ENCODE measurements at regions not wholly inside any gene's neighbourhood (a gene's known extent, or its start where the extent isn't known, plus 50 kb on each side); places are given as distances from the start of the nearest gene placed in this dataset.

DNA sequence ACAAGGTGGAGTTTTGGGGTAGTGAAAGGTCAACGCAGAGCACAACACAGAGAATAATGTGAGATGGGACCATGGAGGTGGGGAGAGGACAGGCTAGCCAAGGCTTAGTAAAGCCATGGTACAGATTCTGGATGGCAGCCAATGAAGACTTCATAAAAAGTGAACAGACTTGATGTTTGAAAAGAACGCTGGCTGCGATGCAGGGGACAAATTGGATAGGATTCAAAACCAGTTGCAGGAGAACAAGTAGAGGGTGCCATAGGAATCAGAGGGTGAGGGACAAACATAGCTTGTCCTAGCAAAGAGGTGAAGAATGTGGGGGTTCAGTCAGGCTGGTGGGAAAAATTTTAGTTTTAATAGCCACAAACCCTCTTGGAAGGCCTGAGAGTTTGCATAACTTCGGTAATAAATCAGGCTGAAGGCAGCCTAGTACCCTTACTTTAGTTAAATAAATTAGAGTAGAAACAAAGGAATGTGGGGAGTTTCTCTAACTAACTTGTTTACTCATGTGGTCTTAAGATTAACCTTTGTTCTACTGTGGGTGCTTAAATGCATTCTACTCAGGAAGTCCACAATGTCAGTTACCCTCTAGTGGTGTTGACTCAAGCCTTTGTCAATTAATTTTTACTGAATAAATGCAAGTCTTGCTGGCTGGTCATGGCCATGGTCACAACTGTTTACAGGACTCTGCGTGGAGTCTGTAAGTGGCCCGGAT lies 216.4 kb downstream of the C6orf118 start:
- Histone ChIP-seq H3K9me3 (ENCODE audit: control insufficient read depth, low read length) (peaks cover 5% of the 10 kb centered on the region), H3K36me3 (ENCODE audit: control insufficient read depth in 1 of 2, insufficient read depth in 2 of 2, low read depth in 1 of 2, low read length in 2 of 2) (no peaks in the 10 kb centered on the region), H2BK5ac (ENCODE audit: low read depth, low read length, poor library complexity, severe bottlenecking) (no peak overlapping the region), H3K4me2 (ENCODE audit: low read length, poor library complexity, severe bottlenecking) (no peak overlapping the region), H2BK15ac (ENCODE audit: low read depth, poor library complexity, severe bottlenecking) (no peak overlapping the region), H2BK12ac (ENCODE audit: low read length in 2 of 2) (no peak overlapping the region), H3K27ac (ENCODE audit: low read length, poor library complexity, severe bottlenecking) (no peak overlapping the region), H3K4ac (ENCODE audit: low read depth in 1 of 2, low read length in 2 of 2) (no peak overlapping the region), H3K4me3 (ENCODE audit: insufficient read depth in 1 of 2, low read depth in 1 of 2, low read length in 2 of 2) (no peak overlapping the region), H4K91ac (ENCODE audit: low read length) (no peak overlapping the region), H4K8ac (ENCODE audit: low read length) (no peak overlapping the region), H3K9ac (ENCODE audit: low read length) (no peak overlapping the region), H3K27me3 (ENCODE audit: control insufficient read depth in 1 of 2, insufficient read depth in 1 of 2, low read length in 2 of 2) (no peaks in the 10 kb centered on the region), H3K79me1 (replicated peaks; ENCODE audit: low read length, poor library complexity, severe bottlenecking) (no peaks in the 10 kb centered on the region), H2AFZ (ENCODE audit: low read depth, low read length) (no peak overlapping the region), H2AK5ac (ENCODE audit: low read length, severe bottlenecking) (no peak overlapping the region), H3K14ac (ENCODE audit: low read length in 2 of 2) (no peak overlapping the region), H3K4me1 (ENCODE audit: control insufficient read depth, insufficient read depth, low read depth, low read length) (no peaks in the 10 kb centered on the region), H3K18ac (ENCODE audit: low read depth in 1 of 2, low read length in 2 of 2) (no peak overlapping the region), H3K23ac (ENCODE audit: low read length in 2 of 2) (no peak overlapping the region), H2BK120ac (ENCODE audit: low read depth, low read length) (no peak overlapping the region)
- WGBS = 85% methylated on average over 6 of the region's 6 CpGs
- no peak for DNase-seq

DNA sequence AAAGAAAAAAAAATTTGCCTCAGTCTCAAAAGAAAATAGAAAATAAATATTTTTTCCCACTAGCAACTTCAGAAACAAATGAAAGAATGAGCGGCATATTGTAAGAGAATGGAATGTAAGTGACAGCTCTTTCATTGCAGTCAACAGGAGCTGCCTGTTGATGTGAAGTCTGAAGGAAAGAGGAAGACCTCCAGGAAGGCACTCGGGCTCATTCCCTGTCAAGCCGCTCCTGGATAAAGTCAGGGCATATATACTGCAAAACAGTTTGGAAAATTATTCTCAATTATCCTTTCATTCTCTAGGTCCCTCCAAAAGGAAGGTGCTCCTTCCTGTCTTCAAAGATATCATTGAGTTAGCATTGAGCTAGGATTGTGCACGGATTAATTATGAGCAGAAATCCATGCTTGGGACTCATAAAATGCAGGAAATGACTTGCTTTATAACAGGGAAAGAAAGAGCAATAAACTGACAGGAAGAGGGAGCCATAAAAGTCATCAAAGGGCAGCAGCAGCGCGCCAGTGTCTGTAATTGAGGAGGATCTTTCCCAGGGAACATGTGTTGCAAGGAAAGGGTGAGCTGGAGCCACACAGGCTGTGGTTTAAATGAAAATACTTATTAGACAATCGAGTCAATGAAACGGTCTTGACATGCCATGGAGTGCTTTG lies 218.2 kb downstream of the C6orf118 start:
- no peak overlapping the region for H3K4me2 ChIP-seq (ENCODE audit: low read length, poor library complexity, severe bottlenecking)
- H2BK15ac ChIP-seq (ENCODE audit: low read depth, poor library complexity, severe bottlenecking) = no peak overlapping the region
- no peaks in the 10 kb centered on the region for H3K4me1 ChIP-seq (ENCODE audit: control insufficient read depth, insufficient read depth, low read depth, low read length)
- H3K36me3 ChIP-seq (ENCODE audit: control insufficient read depth in 1 of 2, insufficient read depth in 2 of 2, low read depth in 1 of 2, low read length in 2 of 2) = no peaks in the 10 kb centered on the region
- H2BK12ac ChIP-seq (ENCODE audit: low read length in 2 of 2) = no peak overlapping the region
- H4K91ac ChIP-seq (ENCODE audit: low read length) = no peak overlapping the region
- H3K23ac ChIP-seq (ENCODE audit: low read length in 2 of 2) = no peak overlapping the region
- no peak overlapping the region for H2BK5ac ChIP-seq (ENCODE audit: low read depth, low read length, poor library complexity, severe bottlenecking)
- H3K9me3 ChIP-seq (ENCODE audit: control insufficient read depth, low read length) = peaks cover 5% of the 10 kb centered on the region
- DNase-seq = peak; percentile 4
- 7% methylated on average over 7 of the region's 8 CpGs for WGBS
- H4K8ac ChIP-seq (ENCODE audit: low read length) = no peak overlapping the region
- H2BK120ac ChIP-seq (ENCODE audit: low read depth, low read length) = no peak overlapping the region
- no peak overlapping the region for H3K27ac ChIP-seq (ENCODE audit: low read length, poor library complexity, severe bottlenecking)
- no peaks in the 10 kb centered on the region for H3K79me1 ChIP-seq (replicated peaks; ENCODE audit: low read length, poor library complexity, severe bottlenecking)
- H3K4ac ChIP-seq (ENCODE audit: low read depth in 1 of 2, low read length in 2 of 2) = no peak overlapping the region
- no peak overlapping the region for H3K18ac ChIP-seq (ENCODE audit: low read depth in 1 of 2, low read length in 2 of 2)
- no peak overlapping the region for H3K4me3 ChIP-seq (ENCODE audit: insufficient read depth in 1 of 2, low read depth in 1 of 2, low read length in 2 of 2)
- no peak overlapping the region for H2AK5ac ChIP-seq (ENCODE audit: low read length, severe bottlenecking)
- H2AFZ ChIP-seq (ENCODE audit: low read depth, low read length) = no peak overlapping the region
- H3K9ac ChIP-seq (ENCODE audit: low read length) = no peak overlapping the region
- no peak overlapping the region for H3K14ac ChIP-seq (ENCODE audit: low read length in 2 of 2)
- no peaks in the 10 kb centered on the region for H3K27me3 ChIP-seq (ENCODE audit: control insufficient read depth in 1 of 2, insufficient read depth in 1 of 2, low read length in 2 of 2)

DNA sequence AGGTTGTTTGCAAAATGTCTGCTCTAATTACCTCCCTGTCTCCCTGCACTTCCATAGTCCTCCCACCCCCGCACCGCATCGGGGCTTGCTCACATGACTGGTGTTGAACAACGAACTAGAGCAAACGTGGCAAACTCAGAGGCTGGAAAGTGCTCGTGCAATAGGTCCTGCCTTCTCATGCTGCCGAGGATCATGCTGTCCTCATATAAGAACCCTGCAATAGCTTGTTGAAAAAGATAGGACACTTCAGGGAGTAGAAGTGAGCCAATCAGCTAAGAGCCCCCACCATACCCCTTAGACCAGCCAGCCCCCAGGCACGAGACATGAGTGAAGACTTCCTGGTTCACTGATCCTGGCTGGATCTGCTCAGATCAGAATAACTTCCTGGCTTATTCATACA lies 219.2 kb downstream of the C6orf118 start:
- H3K9ac ChIP-seq (ENCODE audit: low read length) = no peak overlapping the region
- H4K8ac ChIP-seq (ENCODE audit: low read length) = no peak overlapping the region
- H3K27me3 ChIP-seq (ENCODE audit: control insufficient read depth in 1 of 2, insufficient read depth in 1 of 2, low read length in 2 of 2) = no peaks in the 10 kb centered on the region
- no peak overlapping the region for H3K18ac ChIP-seq (ENCODE audit: low read depth in 1 of 2, low read length in 2 of 2)
- no peak overlapping the region for H2BK120ac ChIP-seq (ENCODE audit: low read depth, low read length)
- peak; percentile 1 for DNase-seq
- no peaks in the 10 kb centered on the region for H3K79me1 ChIP-seq (replicated peaks; ENCODE audit: low read length, poor library complexity, severe bottlenecking)
- H2AFZ ChIP-seq (ENCODE audit: low read depth, low read length) = peak overlapping the region; percentile 18
- no peak overlapping the region for H3K23ac ChIP-seq (ENCODE audit: low read length in 2 of 2)
- no peaks in the 10 kb centered on the region for H3K4me1 ChIP-seq (ENCODE audit: control insufficient read depth, insufficient read depth, low read depth, low read length)
- H2BK12ac ChIP-seq (ENCODE audit: low read length in 2 of 2) = peak overlapping the region in 1 of 2 experiments; percentile 39
- no peaks in the 10 kb centered on the region for H3K36me3 ChIP-seq (ENCODE audit: control insufficient read depth in 1 of 2, insufficient read depth in 2 of 2, low read depth in 1 of 2, low read length in 2 of 2)
- H2BK5ac ChIP-seq (ENCODE audit: low read depth, low read length, poor library complexity, severe bottlenecking) = no peak overlapping the region
- H3K27ac ChIP-seq (ENCODE audit: low read length, poor library complexity, severe bottlenecking) = no peak overlapping the region
- no peak overlapping the region for H3K4ac ChIP-seq (ENCODE audit: low read depth in 1 of 2, low read length in 2 of 2)
- no peak overlapping the region for H3K4me3 ChIP-seq (ENCODE audit: insufficient read depth in 1 of 2, low read depth in 1 of 2, low read length in 2 of 2)
- H2BK15ac ChIP-seq (ENCODE audit: low read depth, poor library complexity, severe bottlenecking) = no peak overlapping the region
- H3K9me3 ChIP-seq (ENCODE audit: control insufficient read depth, low read length) = no peaks in the 10 kb centered on the region
- no peak overlapping the region for H2AK5ac ChIP-seq (ENCODE audit: low read length, severe bottlenecking)
- H3K4me2 ChIP-seq (ENCODE audit: low read length, poor library complexity, severe bottlenecking) = no peak overlapping the region
- 35% methylated on average over 8 of the region's 8 CpGs for WGBS
- no peak overlapping the region for H4K91ac ChIP-seq (ENCODE audit: low read length)
- no peak overlapping the region for H3K14ac ChIP-seq (ENCODE audit: low read length in 2 of 2)

DNA sequence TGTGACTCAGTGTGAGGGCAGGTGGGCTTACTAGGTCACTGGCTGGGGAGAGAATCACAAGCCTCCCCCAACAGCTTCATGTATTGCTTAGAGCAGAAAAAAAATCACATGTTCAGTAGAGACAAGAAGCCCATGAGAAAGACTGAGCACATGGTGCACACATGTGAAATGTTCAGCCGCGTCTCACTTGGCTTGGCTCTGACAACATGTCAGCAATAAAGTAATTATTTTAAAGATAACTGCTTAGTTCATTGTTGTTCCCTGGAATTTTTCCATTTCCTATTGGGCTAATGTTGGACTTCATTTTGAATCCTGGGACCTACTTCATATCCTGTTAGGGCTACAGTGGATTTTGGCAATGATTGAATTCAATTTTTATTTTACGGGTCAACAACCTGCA lies 222.6 kb downstream of the C6orf118 start:
- WGBS = 100% methylated on average over 1 of the region's 3 CpGs

More for the DNA sequence above, 222.6 kb downstream of the C6orf118 start:
- Histone ChIP-seq H3K4ac (ENCODE audit: low read depth in 1 of 2, low read length in 2 of 2) (no peak overlapping the region), H4K91ac (ENCODE audit: low read length) (no peak overlapping the region), H2BK120ac (ENCODE audit: low read depth, low read length) (no peak overlapping the region), H3K4me3 (ENCODE audit: insufficient read depth in 1 of 2, low read depth in 1 of 2, low read length in 2 of 2) (no peak overlapping the region), H3K27me3 (ENCODE audit: control insufficient read depth in 1 of 2, insufficient read depth in 1 of 2, low read length in 2 of 2) (no peaks in the 10 kb centered on the region), H3K27ac (ENCODE audit: low read length, poor library complexity, severe bottlenecking) (no peak overlapping the region), H3K18ac (ENCODE audit: low read depth in 1 of 2, low read length in 2 of 2) (no peak overlapping the region), H2AK5ac (ENCODE audit: low read length, severe bottlenecking) (no peak overlapping the region), H3K4me2 (ENCODE audit: low read length, poor library complexity, severe bottlenecking) (no peak overlapping the region), H2BK5ac (ENCODE audit: low read depth, low read length, poor library complexity, severe bottlenecking) (no peak overlapping the region), H3K9me3 (ENCODE audit: control insufficient read depth, low read length) (no peaks in the 10 kb centered on the region), H2BK15ac (ENCODE audit: low read depth, poor library complexity, severe bottlenecking) (no peak overlapping the region), H3K4me1 (ENCODE audit: control insufficient read depth, insufficient read depth, low read depth, low read length) (no peaks in the 10 kb centered on the region), H3K9ac (ENCODE audit: low read length) (no peak overlapping the region), H3K79me1 (replicated peaks; ENCODE audit: low read length, poor library complexity, severe bottlenecking) (no peaks in the 10 kb centered on the region), H2BK12ac (ENCODE audit: low read length in 2 of 2) (no peak overlapping the region), H3K14ac (ENCODE audit: low read length in 2 of 2) (no peak overlapping the region), H3K36me3 (ENCODE audit: control insufficient read depth in 1 of 2, insufficient read depth in 2 of 2, low read depth in 1 of 2, low read length in 2 of 2) (no peaks in the 10 kb centered on the region), H2AFZ (ENCODE audit: low read depth, low read length) (no peak overlapping the region), H4K8ac (ENCODE audit: low read length) (no peak overlapping the region), H3K23ac (ENCODE audit: low read length in 2 of 2) (no peak overlapping the region)
- no peak for DNase-seq
